D341Med (cell line): ENCODE measurements at regions not wholly inside any gene's neighbourhood (a gene's known extent, or its start where the extent isn't known, plus 50 kb on each side); places are given as distances from the start of the nearest gene placed in this dataset.

Experiments used
- DNase-seq: peaks from one replicate; pipeline ENCODE4 v3.0.0; 2012; ENCODE audit warnings: low spot score

DNA sequence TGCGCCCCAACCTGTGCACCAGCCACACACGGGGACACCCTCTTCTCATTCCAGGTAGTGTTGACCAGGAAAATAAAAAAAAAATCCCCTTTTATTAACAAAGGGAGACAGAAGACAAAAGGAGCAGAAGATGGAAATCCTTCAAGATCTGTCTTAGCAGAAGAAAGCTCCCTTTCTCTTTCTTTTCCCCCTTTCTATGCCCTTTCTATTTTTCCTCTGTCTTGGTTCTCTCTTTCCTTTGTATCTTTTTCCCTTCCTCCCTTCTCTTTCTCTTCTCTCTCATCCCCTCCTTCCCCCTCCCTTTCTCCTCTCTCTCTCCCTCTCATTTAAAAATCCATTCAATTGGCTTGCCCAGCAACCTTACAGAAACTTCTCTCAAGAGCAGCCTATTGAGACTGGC lies 254.1 kb upstream of the ZFHX3 start:
- no peak for DNase-seq

- no peak for DNase-seq
Measured at GRCh38 chr16:73299346-73299745, 251.4 kb upstream of the ZFHX3 start.

GRCh38 chr16:73298562-73298961 lies 250.6 kb upstream of the ZFHX3 start:
- no peak for DNase-seq

GRCh38 chr16:73290258-73290657 lies 242.3 kb upstream of the ZFHX3 start:
- DNase-seq, result no peak

DNA sequence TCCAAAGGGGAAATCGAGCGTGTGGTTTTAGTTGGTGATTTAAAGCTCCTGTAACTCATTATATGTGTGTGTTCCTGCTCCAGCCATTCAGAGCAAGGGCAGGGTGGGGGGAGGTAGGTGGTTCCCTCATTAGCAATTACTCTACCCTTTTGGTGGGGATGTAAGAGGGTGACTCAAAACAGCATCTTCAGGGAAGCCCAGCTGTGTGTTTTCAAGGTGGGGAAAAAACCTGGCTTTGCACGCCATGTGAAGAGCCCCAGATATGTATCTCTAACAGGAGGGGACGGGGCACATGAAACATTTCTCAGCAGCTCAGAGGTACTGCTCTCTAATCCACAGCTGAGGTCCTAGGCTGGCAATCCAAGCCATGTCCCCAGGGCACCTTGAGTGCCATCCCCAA lies 241.3 kb upstream of the ZFHX3 start:
- no peak for DNase-seq

GRCh38 chr16:73288520-73288919 lies 240.6 kb upstream of the ZFHX3 start:
- DNase-seq, result no peak

- no peak for DNase-seq
Measured at GRCh38 chr16:73287859-73288405, 240.0 kb upstream of the ZFHX3 start.

DNA sequence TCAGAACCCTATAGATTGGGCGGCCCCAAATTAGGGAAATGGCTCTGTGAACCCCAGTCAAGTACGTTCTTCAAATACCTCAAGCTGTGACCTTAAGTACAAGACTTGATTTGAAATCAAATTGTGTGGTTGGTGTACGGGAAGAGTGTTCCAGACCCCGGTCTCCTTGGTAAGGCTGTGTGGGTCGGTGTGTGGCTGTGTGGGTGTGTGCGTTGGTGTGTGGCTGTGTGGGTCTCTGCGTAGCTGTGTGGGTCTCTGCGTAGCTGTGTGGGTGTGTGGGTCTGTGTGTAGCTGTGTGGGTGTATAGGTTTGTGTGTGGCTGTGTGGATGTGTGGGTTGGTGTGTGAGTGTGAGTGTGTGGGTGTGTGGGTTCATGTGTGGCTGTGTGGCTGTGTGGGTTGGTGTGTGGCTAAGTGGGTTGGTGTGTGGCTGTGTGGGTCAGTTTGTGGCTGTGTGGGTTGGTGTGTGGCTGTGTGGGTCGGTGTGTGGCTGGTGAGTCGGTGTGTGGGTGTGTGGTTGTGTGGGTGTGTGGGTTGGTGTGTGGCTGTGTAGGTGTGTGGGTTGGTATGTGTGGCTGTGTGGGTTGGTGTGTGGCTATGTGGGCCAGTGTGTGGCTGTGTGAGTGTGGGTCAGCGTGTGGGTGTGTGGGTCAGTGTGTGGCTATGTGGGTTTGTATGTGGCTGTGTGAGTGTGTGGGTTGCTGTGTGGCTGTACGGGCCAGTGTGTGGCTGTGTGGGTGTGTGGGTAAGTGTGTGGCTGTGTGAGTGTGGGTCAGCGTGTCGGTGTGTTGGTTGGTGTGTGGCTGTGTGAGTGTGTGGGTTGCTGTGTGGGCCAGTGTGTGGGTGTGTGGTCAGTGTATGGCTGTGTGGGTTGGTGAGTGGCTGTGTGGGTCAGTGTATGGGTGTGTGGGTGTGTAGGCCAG lies 238.7 kb upstream of the ZFHX3 start:
- no peak for DNase-seq

DNA sequence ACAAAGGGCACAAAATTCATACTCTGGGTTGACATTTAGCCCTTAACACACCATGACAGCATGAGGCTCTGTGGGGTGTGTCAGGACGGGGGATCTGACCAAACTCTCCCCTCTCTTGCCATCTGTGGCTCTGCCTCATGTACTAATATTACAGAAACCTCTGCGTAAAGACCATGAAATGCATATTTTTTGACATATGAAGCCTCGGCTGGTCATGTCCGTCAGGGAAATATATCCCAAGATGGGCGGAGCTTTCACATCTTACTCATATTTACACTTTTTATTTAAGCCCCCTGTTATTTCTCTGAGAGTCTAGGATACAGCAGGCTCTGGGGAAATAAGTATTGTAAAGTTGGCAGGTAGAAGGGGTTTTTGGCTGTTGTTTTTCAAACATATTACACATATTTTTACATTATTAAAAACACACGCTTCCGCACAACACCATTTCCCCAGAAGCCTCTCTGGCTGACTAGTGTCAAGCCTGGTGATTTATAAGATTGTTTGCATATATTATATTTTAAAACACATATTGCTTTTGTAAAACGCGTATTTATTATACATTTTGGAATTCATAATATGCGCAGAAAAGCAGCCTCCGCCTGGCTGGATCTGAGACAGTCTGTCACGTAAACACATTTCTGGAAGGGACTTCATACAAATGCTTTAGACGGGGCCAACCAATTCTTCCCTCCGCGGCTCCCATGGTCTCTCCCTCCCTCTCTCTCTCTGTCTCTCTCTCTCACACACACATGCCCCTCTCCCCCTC lies 237.7 kb upstream of the ZFHX3 start:
- DNase-seq, result no peak

DNA sequence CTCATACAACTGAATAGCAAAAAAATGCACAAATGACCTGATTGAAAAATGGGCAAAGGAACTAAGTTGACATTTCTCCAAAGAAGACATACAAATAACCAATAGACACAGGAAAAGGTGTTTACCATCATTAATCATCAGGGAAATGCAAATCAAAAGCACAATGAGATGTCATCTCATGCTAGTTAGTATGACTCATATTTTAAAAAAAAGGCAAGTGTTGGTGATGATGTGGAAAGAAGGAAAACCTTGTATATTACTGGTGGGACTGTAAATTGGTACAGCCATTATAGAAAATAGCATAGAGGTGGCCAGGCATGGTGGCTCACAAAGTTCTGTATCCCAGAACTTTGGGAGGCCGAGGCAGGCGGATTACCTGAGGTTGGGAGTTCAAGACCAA lies 232.5 kb upstream of the ZFHX3 start:
- no peak for DNase-seq

- no peak for DNase-seq
Measured at GRCh38 chr16:73279451-73279850, 231.5 kb upstream of the ZFHX3 start.

DNA sequence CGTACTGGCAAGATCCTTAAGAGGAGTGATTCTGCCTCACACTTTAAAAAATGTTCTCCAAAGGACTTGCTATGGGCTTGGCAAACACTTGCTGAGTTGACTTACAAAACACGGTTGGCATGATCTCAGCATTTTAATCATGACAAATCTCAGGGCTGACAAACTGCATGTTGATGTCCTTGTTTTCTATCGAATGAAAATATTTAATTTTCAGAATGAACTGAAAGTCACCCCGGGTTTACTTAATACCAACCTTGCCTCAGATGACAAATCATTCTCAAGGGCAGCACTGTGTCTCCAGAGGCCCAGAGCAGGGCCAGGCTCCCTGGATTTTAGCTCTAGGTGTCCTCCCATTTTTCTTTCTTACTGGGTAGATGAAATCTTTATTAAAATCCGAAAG lies 229.1 kb upstream of the ZFHX3 start:
- no peak for DNase-seq

DNA sequence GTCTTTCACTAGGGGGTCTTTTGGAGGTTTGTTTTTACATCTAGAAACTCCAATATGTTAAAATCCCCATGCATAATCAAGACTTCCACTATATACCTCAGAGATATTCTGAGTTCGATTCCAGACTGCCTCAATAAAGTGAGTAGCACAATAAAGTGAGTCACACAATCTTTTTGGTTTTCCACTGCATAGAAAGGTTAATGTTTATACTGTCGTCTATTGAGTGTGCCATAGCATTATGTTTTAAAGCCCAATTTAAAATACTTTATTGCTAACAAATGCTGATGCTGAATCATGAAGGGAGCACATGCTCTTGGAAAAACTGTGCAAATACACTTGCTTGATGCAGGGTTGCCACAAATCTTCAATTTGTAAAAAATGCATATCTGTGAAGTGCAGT lies 227.5 kb upstream of the ZFHX3 start:
- no peak for DNase-seq

GRCh38 chr16:73275024-73275423 lies 227.1 kb upstream of the ZFHX3 start:
- DNase-seq, result no peak

GRCh38 chr16:73274140-73274539 lies 226.2 kb upstream of the ZFHX3 start:
- DNase-seq, result no peak

DNA sequence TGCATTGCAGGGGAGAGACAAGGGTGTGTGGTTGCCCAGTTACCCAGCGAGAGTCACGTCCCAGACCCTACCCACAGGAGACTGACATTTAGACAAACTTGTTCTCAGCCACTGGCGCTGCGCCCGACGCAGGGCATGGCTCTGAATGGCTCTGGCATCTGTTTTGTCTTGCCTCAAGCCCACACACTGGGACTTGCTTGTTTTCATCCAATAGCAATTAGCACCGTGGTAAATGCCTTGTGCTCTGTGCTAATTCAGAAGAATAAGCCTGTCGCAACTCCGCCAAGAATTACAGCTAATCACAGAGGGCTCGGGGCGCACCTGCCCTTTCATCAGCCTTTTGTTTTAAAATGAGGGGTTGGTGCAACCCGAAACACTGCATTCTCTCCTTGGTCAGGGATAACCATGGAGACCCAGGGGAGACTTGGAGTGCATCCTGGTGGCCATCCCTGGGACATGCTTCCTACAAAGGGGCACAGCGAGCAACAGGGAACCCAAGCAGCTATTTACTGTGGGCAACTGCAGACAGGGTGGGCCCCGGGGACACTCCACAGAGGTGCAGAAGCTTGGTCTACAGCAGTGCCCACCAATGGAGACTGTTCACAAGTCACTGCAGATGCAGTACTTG lies 220.6 kb upstream of the ZFHX3 start:
- DNase-seq, result no peak

- no peak for DNase-seq
Measured at GRCh38 chr16:73265935-73266334, 218.0 kb upstream of the ZFHX3 start.

DNA sequence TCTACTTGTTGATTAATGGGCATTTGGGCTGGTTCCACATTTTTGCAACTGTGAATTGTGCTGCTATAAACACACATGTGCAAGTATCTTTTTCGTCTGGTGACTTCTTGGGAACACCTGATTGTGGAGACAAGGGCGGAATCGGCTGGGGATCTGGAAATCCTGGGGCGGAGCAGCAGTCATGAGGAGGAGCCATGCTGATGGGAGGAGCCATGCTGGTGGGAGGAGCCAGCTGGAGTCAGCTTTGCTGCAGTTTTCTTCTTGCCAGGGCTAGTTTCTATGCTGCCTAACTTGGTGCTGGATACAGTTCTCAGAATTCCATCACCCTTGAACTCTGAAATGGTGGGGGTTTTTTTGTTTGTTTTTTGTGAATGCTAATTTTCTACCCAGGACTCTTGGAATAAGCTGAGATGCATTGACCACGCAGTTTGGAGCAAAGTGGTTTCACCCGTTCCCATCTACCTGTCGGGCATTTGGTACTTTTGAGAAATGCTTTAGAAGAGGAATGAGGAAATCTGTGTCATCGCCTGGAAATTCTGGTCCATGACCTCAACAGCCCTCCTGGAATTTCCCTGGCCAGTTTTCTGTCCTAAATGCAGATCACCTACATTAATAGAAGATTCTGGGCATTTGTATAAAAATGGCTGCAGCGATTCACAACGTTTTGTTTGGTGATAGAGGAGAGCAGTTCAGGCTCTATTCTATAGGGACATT lies 217.4 kb upstream of the ZFHX3 start:
- no peak for DNase-seq

DNA sequence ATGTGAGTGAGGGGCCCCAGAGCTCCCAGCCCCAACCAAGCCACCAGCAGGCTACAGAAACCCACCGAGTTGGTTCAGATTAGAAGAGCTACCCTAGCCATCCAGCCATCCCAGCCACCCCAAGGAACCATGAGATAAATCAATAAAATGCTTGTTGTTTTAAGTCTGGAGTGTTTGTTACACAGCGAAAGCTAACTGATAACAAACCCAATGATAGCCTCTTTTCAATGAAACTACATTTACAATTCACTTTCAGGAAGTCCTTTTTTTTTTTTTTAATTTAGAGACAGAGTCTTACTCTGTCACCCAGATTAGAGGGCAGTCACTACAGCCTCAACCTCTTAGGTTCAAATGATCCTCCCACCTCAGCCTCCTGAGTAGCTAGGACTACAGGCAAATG lies 215.0 kb upstream of the ZFHX3 start:
- DNase-seq, result no peak

DNA sequence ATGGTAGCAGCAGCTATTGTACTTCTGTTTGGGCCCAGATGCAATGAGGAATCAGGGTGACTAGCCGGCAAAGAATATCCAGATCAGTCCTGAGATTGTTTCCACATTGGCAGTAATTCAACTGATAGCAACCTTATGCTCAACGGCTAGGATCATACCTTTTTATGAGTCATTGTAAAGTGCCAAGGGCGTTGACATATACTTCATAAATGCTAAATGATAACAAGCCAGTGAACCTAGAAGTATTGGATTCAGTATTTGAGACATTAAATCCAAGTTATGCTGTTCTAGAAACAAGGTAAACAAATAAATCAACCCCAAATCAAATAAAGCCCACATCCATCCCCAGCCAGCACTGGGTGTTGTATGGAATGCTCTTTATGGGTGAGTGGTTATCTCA lies 207.1 kb upstream of the ZFHX3 start:
- no peak for DNase-seq

- DNase-seq, result no peak
Measured at GRCh38 chr16:73253922-73254480, 206.1 kb upstream of the ZFHX3 start.

GRCh38 chr16:73252446-73252845 lies 204.5 kb upstream of the ZFHX3 start:
- no peak for DNase-seq
